PC-3 (cell line): ENCODE measurements at regions not wholly inside any gene's neighbourhood (a gene's known extent, or its start where the extent isn't known, plus 50 kb on each side); places are given as distances from the start of the nearest gene placed in this dataset.

Source experiments
- EZH2 ChIP-seq: fragments of 300-600 bp; sonication (generic); IDR thresholded peaks from one replicate; pipeline ENCODE4 v1.6.1; 2017; ENCODE audit warnings: antibody characterized with exemption, mild to moderate bottlenecking, low read length; ENCODE audit not compliant: unreplicated experiment
- TF ChIP-seq, protein P1 (sequence below): fragments of 300-600 bp; sonication (generic); conservative IDR thresholded peaks from 2 replicates; pipeline ENCODE4 v1.5.1; 2017; ENCODE audit warnings: antibody characterized with exemption, low read depth, mild to moderate bottlenecking, low read length

DNA sequence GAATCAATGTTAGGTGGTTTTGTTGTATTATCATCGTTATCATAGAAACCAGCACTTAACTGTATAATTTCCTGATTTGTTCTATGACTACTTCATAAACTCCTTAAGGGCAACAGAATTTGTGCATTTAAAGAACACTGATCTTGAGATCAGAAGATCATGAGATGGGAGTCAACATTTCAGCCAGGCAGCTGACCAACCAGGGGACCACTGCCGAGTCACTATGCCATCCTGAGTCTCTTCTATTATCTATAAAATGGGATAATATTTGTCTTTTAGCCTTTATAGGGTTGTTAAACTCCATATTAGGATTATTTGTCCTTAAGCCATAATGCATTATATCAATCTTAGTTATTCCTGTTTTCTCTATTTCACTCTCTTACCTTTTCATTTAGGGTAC is 261.7 kb downstream of the GPAM start:
- no peak for TF ChIP-seq EZH2
- TF ChIP-seq, protein P1, sequence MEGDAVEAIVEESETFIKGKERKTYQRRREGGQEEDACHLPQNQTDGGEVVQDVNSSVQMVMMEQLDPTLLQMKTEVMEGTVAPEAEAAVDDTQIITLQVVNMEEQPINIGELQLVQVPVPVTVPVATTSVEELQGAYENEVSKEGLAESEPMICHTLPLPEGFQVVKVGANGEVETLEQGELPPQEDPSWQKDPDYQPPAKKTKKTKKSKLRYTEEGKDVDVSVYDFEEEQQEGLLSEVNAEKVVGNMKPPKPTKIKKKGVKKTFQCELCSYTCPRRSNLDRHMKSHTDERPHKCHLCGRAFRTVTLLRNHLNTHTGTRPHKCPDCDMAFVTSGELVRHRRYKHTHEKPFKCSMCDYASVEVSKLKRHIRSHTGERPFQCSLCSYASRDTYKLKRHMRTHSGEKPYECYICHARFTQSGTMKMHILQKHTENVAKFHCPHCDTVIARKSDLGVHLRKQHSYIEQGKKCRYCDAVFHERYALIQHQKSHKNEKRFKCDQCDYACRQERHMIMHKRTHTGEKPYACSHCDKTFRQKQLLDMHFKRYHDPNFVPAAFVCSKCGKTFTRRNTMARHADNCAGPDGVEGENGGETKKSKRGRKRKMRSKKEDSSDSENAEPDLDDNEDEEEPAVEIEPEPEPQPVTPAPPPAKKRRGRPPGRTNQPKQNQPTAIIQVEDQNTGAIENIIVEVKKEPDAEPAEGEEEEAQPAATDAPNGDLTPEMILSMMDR: no peak
